HG02642 (cell line): ENCODE measurements at regions not wholly inside any gene's neighbourhood (a gene's known extent, or its start where the extent isn't known, plus 50 kb on each side); places are given as distances from the start of the nearest gene placed in this dataset.
A peak's percentile ranks its signal among the peaks of the same experiment; 100 is the strongest.
"Not testable (repeated sequence)": the region's sequence is repeated elsewhere in the genome, so short reads cannot be mapped to it uniquely, and the experiment has no call there.

Experiments
- ATAC-seq: cut with Tn5 transposase; IDR thresholded peaks from one replicate; pipeline ENCODE4 v1.9.1; 2021; ENCODE audit warnings: mild to moderate bottlenecking; ENCODE audit not compliant: unreplicated experiment, poor library complexity

DNA sequence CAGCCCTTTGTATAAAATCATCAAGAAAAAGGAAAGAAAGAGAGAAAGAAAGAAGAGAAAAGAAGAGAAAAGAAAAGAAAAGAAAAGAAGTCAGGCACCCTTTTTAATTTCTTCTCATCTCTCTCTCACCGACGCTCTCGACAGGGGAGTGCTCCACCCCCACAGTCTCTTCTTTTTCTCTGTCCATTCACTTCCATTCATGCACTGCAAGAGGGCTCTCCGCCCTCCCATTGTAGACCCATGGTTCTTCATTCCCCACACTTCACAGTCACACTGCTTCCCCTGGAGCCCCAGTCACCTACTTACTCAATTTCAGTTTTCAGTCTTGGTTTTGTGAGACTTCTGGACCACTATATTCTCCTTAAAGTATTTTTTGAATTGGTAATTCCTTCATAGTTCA, 254.7 kb downstream of the SOX2 start:
- ATAC-seq: no peak

DNA sequence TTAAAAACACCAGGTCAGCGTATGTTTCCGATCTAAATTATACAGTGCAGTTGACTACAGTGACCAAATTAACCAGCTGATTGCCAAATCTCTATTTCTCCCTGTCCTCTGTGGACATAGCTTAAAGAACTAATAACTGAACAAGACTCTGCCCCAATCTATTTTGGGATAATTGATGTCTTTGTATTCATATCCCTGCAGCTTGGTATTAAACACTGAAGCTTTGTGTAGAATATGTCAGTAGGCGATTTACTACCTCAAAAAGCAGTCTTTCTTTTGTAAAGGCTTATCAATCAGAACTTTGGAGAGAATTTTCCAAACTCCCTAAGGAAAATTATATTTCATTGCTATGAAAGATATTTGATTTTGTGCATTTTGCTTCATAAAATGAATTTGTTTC, 258.2 kb downstream of the SOX2 start:
- no peak for ATAC-seq

DNA sequence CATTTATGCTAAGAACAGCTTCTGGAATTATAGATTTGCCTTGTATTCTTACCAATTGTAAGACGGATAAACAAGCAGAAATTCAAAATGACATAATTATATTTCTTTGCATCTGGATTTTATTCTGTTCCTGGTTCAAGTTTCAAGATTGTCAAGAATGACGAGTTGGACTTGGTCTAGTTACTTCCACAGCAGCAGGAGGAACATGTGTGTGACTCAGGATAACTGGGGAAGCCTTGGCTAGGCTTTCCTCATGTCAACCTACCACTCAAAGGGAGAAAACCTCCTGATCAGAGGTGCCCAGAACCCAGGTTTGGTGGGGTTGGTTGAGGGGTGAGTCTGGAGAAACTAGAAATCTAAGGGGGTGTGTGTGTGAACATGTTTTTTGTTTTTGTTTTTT, 259.7 kb downstream of the SOX2 start:
- no peak for ATAC-seq

DNA sequence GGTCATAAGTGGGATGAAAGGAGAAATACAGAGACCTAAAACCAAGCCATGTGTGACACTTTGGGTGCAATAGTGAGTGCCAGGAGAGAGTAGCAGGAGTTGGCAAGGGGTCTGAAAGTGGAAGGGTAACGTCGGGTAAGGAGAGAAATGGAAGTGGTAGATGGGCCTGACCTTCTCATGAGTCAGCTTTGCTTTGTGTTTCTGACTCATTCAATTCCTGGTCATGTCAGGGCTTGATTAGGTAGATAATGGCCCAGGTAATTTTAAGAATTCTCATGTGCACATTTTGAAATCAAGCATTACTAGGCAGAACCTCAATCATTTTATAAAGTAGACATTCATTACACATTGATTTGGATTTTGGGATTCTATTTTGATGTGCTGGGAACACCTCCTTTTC, 262.5 kb downstream of the SOX2 start:
- no peak for ATAC-seq

DNA sequence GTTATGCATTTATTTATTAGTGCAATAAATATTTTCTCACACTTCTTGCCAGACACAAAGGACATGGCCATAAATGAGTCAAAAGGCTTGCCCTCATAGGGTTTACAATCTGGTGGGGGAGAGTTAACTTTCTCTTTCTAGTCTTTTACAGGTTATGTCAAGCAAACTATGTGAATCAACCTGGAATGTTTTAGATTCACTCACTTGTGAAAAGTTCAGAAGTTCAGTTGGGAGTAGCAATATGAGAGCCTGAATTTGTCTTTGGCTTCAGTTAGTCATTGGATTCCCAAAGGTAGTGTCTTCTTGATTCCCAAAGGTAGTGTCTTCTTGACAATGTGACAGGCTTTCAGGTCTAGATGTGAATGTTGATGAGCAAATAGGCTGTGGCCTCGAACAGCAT, 264.8 kb downstream of the SOX2 start:
- no peak for ATAC-seq

DNA sequence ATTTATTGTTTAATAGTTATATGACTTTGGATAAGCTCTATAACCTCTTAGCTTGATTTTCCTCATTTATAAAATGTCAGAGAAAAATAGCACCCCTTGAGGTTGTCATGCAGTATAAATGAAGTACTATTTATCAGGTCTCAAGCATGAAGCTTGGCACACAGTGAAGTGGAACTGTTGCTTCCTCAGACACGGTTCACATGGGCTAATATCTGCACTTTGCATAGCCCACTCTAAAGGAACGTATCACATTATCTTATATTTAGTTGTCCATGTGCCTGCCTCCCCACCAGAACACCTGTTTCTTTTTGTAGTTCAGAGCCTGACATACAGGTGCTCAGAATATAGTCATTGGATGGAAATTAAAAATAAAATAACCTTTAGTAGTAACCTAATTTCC, 273.7 kb downstream of the SOX2 start:
- no peak for ATAC-seq

DNA sequence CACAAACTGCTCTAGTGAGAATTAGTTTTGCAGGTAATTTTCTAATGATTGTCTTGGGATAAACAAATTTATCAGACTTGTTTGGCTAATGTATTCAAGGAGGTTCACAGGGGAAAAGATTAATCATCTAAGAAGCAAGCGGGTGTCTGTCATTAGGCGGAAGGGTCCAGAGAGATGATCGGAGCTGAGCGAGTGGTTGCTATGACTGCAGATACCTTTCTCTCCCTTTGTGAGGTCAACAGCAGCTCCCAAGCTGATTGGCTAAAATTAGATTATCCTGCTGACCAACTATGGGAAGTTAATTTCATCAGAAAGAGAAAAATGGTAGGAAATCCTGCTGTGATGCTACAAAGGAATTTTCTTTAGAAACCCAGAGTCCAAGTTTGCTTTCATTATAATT, 276.0 kb downstream of the SOX2 start:
- ATAC-seq: no peak

DNA sequence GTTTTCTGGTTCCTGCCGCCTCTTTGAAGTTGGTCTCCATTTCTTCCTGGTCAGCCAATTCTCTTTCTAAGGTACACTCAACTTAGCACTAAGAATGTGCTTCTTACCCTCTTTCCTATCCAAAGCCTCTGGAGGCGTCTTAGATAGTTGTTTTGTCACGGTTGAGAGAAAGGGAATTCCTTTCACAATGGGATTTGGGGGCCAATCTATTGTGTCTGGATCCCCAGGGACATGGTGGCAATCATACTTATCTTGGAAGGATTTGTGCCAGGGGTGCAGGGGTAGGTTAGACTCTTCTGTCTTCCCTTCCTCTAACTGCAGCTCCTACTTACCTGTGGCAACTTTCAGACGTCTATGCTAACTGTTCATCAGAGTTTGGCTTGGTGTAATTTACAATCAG, 287.1 kb downstream of the SOX2 start:
- ATAC-seq: no peak

DNA sequence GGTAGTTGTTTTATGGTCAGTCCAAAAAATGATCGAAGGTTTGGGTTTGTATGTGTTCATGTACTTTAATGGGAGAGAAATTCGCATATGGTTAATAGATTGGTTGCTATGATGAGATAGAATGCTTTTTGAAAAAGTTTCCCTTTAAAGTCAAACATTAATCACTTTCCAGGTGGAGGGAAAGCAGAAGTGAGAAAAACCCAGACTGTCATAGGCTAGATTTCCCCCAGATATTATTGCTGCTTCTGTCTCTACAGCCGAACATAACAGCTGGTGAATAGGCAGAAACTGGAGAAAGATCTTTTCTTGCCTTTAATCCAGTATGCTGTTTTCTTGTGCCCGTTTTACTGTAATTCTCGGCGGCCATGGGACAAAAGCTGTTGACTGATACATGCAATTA, 287.6 kb downstream of the SOX2 start:
- peak; percentile 79 for ATAC-seq

DNA sequence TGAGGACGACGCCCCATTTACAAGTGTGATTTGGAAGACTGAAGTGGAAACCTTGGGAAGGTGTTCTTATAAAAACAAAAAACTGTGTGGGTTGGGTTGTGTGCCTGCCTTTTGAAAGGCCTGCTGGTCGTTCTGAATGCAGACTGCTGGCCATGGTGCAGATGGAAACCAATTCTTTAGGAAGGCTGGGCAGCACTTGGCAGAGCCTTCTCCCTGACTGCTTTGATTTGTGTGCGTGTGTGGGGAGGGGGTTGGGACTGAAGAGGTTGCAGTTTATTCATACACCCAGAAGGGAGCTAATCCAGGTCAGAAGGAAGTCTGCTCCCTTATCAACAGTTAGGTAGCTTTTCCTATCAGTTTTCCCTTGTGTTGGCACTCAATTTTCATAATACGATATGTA, 288.7 kb downstream of the SOX2 start:
- no peak for ATAC-seq

DNA sequence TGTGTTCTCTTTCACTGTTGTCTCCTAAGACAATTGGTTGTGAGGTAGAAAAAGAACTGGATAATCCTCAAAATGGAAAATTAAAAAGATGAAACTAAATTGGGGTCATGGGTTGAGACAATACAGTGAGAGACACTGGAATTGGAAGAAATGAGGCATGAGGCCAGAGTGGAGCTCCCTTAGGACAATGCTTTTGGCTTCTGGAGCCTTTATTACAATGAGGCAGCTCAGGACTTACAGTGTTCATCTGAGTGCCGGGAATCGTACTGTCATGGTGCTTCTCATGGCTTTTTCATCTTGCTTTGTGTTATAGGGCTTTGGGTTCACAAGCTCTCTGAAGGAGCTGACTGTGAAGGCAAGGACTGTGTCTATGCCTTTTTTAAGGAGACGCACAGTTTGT, 293.5 kb downstream of the SOX2 start:
- no peak for ATAC-seq

DNA sequence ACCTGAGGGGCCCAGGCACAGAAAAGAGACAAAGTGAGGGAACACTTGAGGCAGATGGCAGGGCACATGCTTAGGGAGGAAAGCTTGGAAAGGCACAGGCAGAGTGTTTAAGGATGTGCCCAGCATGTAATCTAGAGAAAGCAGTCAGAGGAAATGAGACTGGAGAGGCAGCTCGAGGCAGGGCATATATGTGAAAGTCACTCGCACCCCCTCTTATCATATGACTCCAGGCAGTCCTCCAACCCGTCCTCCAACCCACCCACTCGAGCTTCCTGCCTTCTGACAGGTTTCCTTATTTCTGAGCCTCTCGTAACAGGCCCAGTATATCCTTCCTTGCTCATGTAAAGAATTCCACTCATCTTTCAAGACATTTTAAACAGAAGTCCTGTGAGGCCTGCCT, 294.0 kb downstream of the SOX2 start:
- no peak for ATAC-seq

DNA sequence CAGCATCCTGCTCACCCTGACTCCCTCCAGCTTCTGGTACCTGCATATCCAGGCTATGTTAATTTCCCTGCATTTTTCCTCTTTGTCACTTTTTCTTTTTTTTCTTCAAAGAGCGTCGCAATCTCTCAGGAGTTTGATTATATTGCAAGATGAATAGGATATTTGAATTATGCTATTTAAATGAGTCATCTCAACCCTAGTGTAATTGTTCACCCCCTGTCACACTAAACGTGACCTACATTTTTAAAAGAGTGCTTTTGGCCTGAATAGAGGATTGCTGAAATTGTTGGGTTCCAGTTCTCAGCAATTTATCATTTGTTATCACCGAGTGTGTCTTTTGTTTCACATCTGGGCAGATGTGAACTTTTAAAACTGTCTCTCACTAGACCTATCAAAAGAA, 294.7 kb downstream of the SOX2 start:
- ATAC-seq: no peak

DNA sequence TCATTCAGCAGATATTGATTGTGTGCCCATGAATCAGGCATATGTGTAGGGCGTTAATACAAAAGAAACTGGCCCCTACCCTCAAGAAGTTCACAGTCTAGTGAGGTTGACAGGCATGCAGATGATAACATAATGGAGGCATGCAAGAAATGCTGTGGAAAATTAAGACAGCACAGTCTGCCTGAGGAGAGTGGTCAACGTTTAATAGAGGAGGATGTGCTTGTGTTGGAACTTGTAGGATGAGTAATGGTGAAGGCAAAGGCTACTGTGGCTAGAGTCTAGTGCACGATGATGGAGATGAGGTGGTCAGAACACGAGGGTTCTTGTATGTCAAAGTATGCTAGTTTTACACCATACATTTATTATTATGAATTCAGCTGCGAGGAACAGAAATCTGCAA, 295.7 kb downstream of the SOX2 start:
- no peak for ATAC-seq

DNA sequence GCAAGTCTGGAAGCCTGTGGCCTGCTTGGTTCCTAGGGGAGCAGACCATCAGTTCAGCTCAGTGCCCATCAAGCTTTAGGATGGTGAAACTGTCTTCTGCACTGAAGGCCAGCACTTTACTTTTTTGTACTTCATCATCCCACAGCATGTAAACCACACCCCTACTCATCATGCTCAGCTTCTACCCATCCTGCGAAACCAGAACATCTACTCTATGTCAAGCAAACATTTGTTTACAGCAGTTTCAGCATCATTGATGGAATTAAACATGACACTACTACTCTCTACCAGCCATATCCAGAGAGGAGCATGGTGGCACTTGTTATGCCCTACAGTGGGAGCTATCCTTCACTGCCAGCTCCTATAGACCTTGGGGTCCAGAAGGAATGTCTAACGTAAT, 306.6 kb downstream of the SOX2 start:
- no peak for ATAC-seq

DNA sequence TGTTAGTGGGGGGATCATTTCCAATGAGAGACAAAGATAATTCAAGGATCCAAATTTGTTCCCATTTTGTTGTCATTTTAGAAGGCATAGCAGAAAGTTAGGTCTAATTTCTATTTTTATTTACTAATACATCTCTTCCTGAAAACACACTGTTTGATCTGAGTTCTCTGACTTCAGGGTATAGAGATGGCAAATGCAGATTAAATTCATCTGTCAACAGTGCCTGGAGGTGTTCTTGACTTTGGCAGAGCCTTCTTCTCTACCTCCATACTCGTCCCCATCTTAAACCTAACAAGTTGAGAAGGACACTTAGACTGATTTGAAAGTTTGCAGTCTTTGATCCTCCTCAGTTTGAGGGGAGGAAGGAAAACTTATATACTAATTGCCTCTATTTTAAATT, 308.2 kb downstream of the SOX2 start:
- ATAC-seq: no peak

DNA sequence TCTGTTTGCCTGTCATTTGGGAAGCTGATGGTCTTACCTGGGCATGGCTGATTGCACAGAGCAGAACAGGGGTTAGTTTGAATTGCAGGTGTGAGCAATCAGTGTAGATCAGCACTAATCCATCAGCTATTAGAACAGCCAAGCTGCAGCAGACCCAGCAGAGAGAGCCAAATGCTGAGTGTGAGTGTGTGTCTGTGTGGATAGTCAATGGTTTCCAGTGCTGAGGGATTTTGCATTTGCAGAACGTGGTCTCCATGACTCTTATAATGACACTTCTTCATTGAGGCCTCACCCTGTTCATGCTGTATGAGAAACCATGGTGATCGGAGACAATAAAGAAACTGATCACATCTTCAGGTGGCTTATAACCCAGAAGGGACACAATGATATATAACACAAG, 312.1 kb downstream of the SOX2 start:
- ATAC-seq: no peak

DNA sequence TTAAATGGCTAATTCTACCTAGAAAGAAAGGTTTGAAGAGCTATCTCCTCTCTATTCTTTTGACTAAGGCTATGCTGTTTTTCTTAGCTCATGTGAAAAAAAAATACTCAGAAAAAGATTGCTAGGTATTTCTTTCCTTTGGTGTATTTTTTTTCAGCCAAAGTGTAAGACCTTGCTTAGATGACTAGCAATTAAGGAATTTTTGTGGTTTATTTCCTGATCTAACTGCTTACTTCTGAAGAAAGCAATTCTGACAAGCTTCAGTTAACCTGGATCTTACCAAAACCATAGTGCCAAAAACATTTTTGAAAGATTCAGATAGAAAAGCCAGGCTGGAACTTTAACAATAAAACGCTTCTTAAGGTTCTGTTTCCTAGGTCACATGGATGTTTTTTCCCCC, 315.6 kb downstream of the SOX2 start:
- no peak for ATAC-seq

DNA sequence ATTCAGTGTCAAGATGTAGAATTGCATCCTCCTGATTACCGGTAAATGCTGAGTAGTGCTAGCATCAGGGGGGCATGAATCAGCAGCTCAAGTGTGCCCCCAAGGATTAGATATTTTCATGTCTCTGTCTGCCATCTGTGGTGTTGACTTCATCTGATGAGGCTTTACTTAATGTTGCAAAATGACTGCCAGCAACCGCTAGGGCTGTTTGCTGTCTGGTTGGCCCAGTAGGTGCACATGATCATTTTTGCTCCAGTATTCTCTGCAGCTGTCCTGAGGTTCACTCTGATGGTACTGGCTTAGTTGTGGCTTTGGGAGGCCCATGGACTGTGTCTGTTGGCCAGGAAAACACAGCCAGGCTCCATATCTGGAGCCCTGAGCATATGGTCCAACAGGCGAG, 316.4 kb downstream of the SOX2 start:
- no peak for ATAC-seq

DNA sequence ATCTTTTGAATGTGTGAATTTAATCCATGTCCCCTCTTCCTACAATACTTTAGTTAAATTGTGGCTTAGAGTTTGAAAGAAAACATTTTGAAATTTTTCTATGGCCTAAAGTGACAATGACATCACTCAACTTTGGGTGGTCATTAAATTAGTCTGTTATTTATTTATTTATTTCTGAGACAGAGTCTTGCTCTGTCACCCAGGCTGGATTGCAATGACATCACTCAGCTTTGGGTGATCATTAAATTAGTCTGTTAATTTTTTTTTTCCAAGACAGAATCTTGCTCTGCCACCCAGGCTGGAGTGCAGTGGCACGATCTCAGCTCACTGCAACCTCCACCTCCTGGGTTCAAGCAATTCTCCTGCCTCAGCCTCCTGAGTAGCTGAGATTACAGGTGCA, 322.5 kb downstream of the SOX2 start:
- not testable (repeated sequence) for ATAC-seq

DNA sequence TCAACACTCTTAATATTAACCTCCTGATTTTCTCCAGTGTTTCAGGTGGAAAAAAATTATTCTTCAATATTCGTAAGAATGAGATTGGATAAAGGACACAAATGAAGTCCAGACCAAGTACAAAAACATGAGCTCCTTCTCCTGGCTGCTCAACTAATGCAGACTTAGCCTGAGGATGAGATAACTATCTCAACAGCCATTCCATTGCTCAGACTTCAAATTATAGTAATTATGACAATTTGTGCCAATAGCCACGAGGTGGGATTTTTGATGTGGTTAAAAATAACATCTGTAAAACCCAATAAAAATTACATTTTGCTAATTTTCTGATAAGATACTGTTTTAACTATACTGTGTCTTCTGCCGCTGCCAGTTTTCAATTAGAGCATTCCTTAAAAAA, 323.6 kb downstream of the SOX2 start:
- no peak for ATAC-seq

DNA sequence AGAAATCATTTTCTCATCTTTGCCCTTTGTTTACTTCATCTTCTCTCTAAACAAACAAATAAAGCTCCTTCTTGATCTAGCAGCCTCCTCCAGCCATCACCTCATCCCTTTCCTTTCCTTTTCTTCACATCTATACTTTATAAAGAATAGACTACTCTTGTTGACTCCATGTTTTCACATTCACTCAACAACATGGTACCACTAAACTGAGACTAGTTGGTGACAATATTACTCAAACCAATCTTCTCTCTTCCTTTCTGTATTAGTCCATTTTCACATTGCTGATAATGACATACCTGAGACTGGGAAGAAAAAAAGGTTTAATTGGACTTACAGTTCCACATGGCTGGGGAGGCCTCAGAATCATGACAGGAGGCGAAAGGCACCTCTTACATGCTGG, 324.7 kb downstream of the SOX2 start:
- no peak for ATAC-seq

DNA sequence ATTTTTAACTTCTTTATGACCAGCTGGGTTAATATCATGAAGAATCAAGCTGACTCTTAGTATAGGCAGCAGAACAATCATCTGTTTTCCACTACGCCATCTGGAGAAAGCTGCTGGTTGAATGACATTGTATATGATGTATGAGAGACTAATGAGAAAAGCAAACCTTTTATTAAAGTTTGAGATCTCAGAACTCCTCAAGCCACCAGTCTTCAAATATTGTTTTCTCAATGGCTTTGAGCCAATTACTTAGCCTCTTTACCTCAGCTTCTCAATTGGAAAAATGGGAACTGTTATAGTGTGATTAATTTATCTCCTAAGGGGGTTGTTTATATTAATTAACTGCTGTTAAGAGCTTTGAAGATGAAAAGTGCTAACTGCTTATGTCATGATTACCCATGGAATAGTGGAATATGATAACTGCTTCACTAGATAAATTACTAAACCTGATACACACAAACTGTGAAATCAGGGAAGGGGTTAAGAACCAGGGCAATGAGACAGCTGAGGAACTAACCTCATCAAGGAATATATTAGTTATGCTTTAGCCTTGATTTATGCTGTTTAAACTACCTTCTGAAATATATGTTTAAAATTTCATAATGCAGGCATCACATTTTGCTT, 330.1 kb downstream of the SOX2 start:
- ATAC-seq: no peak
